Erythroblast (primary cell): ENCODE measurements at regions not wholly inside any gene's neighbourhood (a gene's known extent, or its start where the extent isn't known, plus 50 kb on each side); places are given as distances from the start of the nearest gene placed in this dataset.

Source experiments
- GATA1 ChIP-seq: IDR thresholded peaks from 2 replicates; pipeline ENCODE4 v1.6.1; 2011; ENCODE audit warnings: low read depth, mild to moderate bottlenecking, control low read depth, low read length, moderate library complexity
- POLR2A ChIP-seq: IDR thresholded peaks from 2 replicates; pipeline ENCODE4 v1.6.1; 2011; ENCODE audit warnings: mild to moderate bottlenecking, low read length

DNA sequence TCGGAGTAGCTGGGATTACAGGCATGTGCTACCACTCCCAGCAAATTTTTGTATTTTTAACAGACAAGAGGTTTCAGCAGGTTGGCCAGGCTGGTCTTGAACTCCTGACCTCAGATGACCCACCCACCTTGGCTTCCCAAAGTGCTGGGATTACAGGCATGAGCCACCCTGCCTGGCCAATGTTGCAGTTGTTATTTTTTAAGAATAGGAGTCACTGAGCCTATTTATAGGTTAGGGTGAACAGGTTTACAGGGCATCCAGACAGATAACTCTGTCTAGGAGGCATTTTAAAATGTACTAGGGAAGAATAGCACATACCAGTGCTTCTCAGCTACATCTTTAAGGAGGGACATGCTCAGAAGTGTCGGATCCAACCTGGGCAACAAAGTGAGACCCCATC, 60.1 kb upstream of the BNC2 start:
- no peak for TF ChIP-seq POLR2A
- no peak for TF ChIP-seq GATA1
